K562 (cell line): ENCODE measurements at regions not wholly inside any gene's neighbourhood (a gene's known extent, or its start where the extent isn't known, plus 50 kb on each side); places are given as distances from the start of the nearest gene placed in this dataset.

Experiments
- BRF2 ChIP-seq: IDR thresholded peaks from 3 replicates; pipeline ENCODE4 v1.6.1; 2011; ENCODE audit warnings: borderline replicate concordance, mild to moderate bottlenecking; ENCODE audit not compliant: insufficient read length, insufficient read depth
- HNRNPL ChIP-seq: fragments of 200-400 bp; formaldehyde crosslinking; IDR thresholded peaks from 2 replicates; pipeline ENCODE4 v1.6.1; 2017; ENCODE audit warnings: low read depth, mild to moderate bottlenecking, low read length
- RERE ChIP-seq: sonication (generic); formaldehyde crosslinking; IDR thresholded peaks from 2 replicates; pipeline ENCODE4 v1.8.0; 2023; ENCODE audit warnings: missing genetic modification reagents, mild to moderate bottlenecking, borderline replicate concordance
- THRB ChIP-seq: fragments of 450-650 bp; formaldehyde crosslinking; conservative IDR thresholded peaks from 2 replicates; pipeline ENCODE4 v1.4.0; 2022; ENCODE audit warnings: mild to moderate bottlenecking, missing genetic modification characterization

GRCh38 chr7:46133751-46134150, 212.7 kb upstream of the IGFBP3 start (continued):
- TF ChIP-seq RERE (CRISPR knock-in tag) (no peak), BRF2 (no peak), HNRNPL (no peak), THRB (CRISPR knock-in tag) (no peak)
